HG03066 (cell line): ENCODE measurements at regions not wholly inside any gene's neighbourhood (a gene's known extent, or its start where the extent isn't known, plus 50 kb on each side); places are given as distances from the start of the nearest gene placed in this dataset.
"Not testable (repeated sequence)": the region's sequence is repeated elsewhere in the genome, so short reads cannot be mapped to it uniquely, and the experiment has no call there.

ENCODE experiments used
- ATAC-seq: cut with Tn5 transposase; IDR thresholded peaks from one replicate; pipeline ENCODE4 v1.9.1; 2021; ENCODE audit warnings: low read depth; ENCODE audit not compliant: unreplicated experiment

DNA sequence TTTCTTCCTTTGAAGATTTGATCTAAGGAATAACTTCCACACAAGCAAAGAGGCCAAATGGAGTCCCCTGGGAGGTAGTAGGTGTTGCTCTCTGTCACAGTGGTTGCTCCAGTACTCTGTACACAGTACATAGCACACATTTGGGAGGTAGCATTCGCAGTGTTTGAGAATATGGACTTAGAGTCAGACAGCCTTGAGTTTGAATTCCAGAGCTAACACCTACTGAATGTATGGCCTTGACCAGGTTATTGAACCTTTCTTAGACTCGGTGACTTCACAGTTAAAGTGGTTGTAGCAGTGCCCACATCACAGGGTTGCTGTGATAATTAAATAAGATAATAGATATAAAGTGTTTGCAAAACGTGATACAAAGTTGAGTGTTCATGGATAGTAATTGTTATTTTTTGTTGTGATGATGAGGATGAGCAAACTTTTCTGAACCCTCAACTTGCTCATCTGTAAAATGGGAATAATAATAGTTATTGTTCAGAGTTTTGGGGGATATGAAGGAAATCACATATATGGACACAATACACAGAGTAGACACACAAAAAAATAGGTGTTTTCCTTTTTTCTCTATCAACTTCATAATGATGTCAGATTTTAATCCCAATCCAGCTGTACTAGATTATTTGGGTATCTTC lies 271.6 kb upstream of the CRY1 start:
- no peak for ATAC-seq

GRCh38 chr12:107365703-107366102 lies 272.4 kb upstream of the CRY1 start:
- no peak for ATAC-seq

GRCh38 chr12:107366322-107366721 lies 273.0 kb upstream of the CRY1 start:
- ATAC-seq: no peak

DNA sequence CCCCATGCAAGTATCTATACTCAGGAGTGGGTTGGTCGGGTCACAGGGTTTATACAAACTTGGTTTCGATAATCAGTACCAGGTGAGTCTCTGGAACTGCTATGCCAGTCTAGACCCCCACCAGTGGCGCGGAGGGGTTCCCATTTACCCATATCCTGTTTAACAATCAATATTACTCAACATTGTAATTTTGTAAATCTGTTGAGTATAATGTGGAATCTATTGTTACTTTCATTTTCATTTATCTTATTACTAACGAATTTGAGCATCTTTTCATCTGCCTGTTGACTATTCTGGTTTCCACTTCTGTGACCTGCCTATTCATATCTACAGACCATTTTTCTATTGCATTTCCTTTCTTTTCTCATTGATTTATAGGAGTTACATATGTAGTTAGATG lies 275.2 kb upstream of the CRY1 start:
- no peak for ATAC-seq

- no peak for ATAC-seq
Measured at GRCh38 chr12:107369006-107369405, 275.7 kb upstream of the CRY1 start.

DNA sequence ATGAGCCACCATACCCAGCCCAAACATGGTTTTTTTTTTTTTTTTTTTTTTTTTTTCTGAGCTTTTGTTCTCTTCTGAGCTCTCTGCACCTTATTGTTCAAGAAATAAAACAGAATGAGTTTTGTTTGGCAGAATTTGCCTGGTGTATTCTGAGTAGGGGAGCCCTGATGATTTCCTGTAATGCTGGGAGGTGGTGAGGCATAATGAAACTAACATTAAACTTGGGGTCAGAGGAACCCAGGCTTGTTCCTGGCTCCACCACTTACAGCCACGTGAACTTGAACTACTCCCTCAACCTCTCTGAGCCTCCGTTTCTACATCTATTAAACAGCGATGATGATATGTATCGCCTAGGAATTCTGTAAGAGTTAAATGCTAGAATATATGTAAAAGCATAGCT lies 276.3 kb upstream of the CRY1 start:
- ATAC-seq: no peak

- ATAC-seq: no peak
Measured at GRCh38 chr12:107372229-107372658, 278.9 kb upstream of the CRY1 start.

DNA sequence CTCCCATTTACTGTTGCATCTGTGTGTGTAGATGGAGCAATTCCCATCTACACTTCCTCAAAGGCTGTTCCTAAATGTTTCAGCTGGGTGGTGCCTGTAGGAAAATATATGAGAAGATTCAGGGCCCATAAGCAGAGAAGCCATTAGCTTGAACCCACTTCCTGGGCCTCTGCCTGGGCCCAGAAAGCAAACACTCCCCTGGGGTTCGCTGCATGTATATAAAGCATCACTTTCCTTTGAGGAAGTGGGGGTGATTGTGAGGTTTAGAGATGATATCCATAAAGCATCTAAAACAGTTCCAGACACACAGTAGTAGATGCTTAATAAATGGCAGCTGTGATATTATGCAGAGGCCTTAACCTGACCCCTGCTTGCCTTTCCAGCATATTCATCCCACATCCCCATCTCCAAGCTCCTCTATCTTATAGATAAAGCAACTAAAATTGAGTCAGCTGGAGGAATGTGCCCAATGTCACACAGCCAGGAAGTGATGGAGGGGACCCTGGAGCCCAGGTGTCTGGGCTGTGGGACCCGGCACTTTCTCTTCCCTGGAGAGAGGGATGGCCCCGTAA lies 280.0 kb upstream of the CRY1 start:
- ATAC-seq: no peak

DNA sequence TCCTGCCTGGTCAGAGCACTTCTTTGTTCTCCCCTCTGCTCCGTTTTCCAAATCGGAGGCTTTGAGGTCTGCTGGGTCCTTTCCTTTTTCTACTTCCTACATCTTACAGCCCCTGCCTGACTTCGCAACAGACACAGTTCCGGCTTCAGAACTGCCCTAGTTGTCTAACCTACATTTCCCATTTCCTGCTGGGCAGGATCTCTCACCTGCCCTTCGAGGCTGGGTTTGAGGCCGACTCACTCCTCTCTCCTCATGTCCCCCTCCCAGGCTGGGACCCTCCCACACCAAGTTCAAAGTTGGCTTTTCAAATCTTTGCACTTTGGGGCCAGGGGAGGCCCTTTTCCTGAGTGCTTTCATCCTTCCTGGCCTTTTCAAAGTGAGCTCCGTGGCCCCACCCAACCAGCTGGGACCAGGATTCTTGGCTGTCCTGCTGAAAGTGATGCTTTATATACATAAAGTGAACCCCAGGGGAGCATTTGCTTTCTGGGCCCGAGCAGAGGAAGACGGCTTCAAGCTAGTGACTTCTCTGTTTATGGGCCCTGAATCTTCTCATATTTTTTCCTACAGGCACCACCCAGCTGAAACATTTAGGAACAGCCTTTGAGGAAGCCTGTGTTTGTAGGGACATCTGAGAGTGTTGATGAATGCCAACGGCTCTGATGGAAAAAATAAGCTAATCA lies 281.0 kb upstream of the CRY1 start:
- no peak for ATAC-seq

GRCh38 chr12:107375231-107375630 lies 281.9 kb upstream of the CRY1 start:
- ATAC-seq: no peak

GRCh38 chr12:107377596-107378385 lies 284.4 kb upstream of the CRY1 start:
- ATAC-seq: no peak

GRCh38 chr12:107378609-107379008 lies 285.3 kb upstream of the CRY1 start:
- ATAC-seq: no peak

DNA sequence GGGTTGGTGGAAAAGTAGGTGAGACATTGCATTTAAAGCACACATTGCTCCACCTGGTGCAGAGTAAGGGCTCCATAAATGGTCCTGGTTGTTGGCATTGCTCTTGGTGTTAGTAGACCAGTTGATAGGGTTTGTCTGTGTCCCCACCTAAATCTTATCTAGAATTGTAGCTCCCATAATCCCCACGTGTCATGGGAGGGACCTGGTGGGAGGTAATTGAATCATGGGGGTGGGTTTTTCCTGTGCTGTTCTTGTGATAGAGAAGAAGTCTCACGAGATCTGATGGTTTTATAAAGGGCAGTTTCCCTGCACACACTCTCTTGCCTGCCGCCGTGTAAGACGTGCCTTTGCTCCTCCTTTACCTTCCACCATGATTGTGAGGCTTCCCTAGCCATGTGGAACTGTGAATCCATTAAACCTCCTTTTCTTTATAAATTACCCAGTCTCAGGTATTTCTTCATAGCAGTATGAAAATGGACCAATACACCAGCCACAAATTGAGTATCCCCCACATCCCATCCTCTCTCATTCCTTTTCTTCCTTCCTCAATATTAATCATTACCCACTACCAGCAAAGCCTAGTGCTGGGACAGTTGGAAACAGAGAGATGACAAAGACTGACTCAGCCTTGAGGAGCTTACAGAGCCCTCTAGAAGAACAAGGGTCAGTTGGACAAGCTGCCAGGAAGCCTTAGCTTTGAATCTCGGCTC lies 285.9 kb upstream of the CRY1 start:
- not testable (repeated sequence) for ATAC-seq

DNA sequence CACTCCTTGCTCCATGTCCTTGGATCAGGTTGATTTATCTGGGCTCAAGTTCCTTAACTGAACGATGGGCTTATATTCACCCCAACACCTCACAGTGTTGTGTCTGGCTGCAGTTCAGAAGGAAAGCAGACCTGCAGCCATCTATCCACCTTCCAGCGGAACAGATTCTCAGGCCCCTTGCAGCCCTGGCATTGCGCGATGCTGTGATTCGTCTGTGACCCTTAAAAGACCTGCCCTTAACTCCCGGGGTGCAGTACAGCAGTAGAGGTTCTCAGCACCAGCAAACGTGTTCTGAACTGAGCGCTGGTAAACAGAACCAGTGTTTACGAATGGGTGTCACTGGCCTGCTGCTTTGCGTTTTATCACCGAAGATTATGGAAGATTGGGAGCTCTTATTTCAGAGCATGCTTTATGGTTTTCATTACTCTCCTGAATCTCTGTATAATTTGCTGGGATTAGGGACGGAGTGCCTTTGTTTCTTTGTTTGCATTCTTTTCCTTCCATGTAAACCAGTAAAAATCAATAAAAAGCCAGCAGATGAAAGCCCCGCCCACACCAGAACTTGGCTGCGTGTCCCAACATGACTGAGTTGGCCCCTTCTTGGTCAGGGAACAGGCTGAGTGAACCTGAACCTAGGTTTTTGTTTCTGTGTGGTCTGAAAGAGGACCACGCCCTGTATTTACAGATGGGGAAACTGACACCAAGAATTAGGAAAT lies 286.7 kb upstream of the CRY1 start:
- no peak for ATAC-seq

GRCh38 chr12:107384645-107385044 lies 291.3 kb upstream of the CRY1 start:
- no peak for ATAC-seq

GRCh38 chr12:107385509-107385908 lies 292.2 kb upstream of the CRY1 start:
- ATAC-seq: no peak

DNA sequence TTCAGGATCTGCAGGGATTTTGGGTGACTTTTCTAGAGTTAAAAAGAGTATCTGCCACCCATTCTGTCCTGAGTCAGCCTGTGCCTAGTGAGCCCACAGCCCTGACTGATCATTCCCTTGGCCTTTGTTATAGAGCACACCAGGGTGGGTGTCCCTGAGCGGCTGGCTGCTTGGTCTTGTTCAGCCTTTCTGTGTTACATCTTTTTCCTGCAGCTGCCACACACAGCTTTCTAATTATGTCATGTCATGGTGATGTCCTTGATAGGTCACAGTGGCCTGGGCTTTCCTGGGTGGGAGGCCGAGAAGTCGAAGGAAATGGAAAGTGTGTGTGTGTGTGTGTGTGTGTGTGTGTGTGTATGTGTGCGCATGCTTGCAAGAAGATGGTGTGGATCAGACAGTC lies 293.2 kb upstream of the CRY1 start:
- no peak for ATAC-seq

- ATAC-seq: no peak
Measured at GRCh38 chr12:107388263-107388662, 294.9 kb upstream of the CRY1 start.

DNA sequence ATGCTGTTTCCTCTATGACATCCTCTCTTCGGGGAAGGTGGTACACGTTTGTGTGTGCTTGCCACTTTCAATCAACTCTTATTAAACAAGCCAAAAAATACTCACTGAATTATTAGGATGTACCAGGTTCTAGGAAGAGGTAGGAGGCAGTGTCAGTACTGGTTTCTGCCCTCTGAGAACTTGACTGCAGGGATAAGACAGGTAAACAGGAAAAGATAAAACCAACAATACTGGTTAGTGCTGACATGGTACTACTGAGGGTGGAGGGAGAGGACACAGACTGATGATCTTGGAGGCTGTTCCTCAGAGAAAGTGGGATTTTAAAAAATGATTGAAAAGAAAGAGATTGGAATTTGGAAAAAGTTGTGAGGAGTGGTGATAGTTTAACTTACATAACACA lies 295.2 kb upstream of the PWP1 start:
- no peak for ATAC-seq

DNA sequence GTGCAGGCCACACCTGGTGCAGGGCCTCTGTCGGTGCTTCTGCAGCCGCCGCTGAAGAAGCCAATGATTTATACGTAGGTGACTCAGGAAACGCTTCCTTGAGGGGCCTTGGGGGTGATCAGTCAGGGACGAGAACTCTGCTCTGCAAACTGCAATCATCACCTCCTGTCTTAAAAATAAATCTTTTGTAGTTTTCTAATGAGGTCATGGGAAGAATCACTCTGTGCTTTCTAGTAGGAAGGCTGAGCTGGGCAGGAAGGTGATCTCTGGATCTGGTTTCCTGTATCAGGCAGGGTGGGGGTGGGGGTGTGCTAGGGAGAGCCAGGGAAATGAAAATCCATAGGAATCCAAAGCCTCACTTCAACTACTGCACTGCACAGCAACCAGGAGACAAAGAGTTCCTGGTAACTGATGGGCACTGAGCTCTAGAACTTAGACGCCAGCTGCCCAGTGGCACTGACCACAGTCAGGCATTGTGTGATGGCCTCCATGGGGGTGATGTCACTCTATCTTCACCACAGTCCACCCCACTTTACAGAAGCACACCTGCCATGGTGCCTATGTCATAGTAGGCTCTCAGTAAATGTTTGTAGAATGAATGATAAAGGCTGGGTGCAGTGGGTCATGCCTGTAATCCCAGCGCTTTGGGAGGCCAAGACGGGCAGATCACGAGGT lies 292.4 kb upstream of the PWP1 start:
- ATAC-seq: no peak
